ENCODE measurements at regions not wholly inside any gene's neighbourhood (a gene's known extent, or its start where the extent isn't known, plus 50 kb on each side); places are given as distances from the start of the nearest gene placed in this dataset.

DNA sequence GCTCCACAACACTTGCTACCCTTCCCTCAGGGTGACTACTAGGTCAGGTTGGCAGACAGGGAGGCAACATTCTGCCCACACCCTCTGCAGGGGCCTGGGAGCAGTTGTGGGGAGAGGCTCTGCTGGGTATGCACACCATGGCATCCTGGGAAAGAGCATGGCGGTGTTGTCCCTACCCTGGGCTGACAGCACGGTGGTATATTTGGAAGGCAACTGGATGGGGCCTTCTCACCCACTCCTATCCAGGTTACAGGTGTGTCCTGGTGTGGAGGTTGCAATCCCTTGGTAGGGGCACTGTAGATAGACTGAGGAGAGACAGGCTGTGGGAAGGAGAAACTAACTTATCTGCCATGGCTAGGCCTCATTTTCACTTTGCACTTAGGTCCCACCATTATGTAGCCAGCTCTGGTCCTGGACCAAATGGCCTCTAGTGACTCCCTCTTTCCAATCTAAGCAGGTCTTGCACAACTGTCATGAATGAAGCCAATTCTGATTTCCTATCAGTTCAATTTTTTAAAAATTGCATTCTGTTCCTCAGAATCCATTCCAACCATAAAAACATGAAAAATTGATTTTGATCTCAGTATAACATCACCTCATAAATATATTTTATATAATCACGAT lies 54.0 kb upstream of the CD44 start:
- peaks cover 0 to 6% of the 10 kb centered on the region in 2 donors for H3K9me3 Mint-ChIP-seq

DNA sequence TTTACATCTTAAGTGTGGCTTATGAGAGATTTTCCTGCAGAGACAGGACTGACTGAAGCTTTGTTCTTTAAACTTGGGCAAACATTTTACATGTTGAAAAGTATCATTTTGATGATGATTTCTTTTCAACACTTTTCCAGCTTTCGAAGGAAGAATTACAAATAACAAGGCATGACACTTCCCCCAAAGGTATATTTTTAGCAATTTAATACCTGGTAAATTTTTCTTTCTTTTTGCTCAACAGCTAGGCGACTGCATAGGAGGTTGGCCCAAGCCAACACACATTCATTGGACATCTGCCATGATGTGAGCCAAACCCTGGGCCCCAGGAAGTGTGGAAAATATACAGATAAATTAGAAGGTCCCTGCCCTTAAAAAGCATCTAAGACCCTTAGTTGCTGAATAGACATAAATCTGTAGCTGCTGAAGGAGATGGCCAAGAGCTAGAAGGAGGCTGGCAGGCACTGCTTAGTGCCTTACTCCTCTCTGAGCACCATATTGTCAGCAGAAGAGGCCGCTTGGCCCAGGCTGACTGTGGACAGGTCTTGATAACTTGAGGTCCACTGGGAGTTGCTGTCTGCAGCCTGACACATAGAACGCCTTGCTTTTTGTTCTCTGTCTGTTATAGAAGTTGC lies 53.3 kb upstream of the CD44 start:
- Mint-ChIP-seq H3K9me3 (peaks cover 0 to 4% of the 10 kb centered on the region in 2 donors), H3K27me3 (no peaks in the 10 kb centered on the region), H3K27ac (no peak overlapping the region), H3K4me1 (peaks cover 63 to 85% of the 10 kb centered on the region in 2 donors), H3K36me3 (peaks cover 0 to 3% of the 10 kb centered on the region in 2 donors), H3K4me3 (no peak overlapping the region)
- no peak for ATAC-seq (replicated peaks)
- DNase-seq: no peak

More for the DNA sequence above, 54.0 kb upstream of the CD44 start:
- DNase-seq (no peak), ATAC-seq (replicated peaks) (no peak)
- Mint-ChIP-seq H3K4me1 (peaks cover 62 to 85% of the 10 kb centered on the region in 2 donors), H3K4me3 (peak overlapping the region in 1 of 2 donors; percentile 36), H3K27me3 (no peaks in the 10 kb centered on the region), H3K36me3 (peaks cover 0 to 3% of the 10 kb centered on the region in 2 donors), H3K27ac (peak overlapping the region; percentile 98)

DNA sequence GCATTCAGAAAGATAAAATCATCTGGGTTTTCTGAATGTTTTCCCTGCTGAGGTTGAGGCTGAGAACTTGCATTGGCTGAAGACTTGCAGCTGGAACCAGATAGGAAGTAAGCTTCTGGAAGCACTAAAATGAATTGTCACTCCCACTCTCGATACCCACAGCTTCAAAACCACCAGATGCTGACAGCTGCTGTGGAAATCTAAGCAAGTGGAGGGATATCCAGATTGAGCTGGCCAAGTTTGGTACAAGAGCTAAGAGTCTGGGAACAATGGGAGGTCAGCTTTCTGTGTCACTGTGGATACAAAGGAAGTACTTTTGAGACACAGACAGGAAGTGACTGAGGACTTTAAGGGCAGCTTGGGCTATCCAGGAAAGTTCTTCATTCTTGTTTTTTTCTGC lies 51.3 kb upstream of the CD44 start:
- Mint-ChIP-seq H3K4me3 (no peak overlapping the region), H3K27me3 (no peaks in the 10 kb centered on the region), H3K27ac (peak overlapping the region; percentile 93), H3K36me3 (peaks cover 0 to 7% of the 10 kb centered on the region in 2 donors), H3K4me1 (peaks cover 57 to 79% of the 10 kb centered on the region in 2 donors), H3K9me3 (peaks cover 3 to 5% of the 10 kb centered on the region in 2 donors)
- no peak for ATAC-seq (replicated peaks)
- DNase-seq: no peak

DNA sequence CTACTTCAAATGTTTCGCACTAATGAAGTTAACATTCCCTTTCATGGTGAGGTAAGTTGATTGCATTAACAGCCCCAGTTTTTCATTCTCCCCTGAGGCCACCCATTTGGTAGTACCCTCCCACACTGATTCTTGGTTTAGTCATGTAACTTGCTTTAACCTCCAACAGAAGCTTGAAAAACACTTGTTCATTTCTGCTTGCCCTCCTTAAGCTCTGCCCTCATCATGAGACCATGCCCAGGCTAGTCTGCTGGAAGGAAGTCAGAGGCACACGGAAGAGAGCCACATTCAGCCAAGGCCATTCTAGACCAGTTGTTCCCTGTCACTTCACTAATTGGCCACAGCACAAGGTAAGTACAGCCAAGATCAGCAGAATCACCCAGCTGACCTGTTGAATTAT lies 50.7 kb upstream of the CD44 start:
- DNase-seq: no peak
- Mint-ChIP-seq H3K9me3 (peaks cover 3 to 5% of the 10 kb centered on the region in 2 donors), H3K27ac (peak overlapping the region; percentile 93), H3K4me3 (peak overlapping the region; percentile 66 to 67), H3K4me1 (peaks cover 54 to 79% of the 10 kb centered on the region in 2 donors), H3K36me3 (peaks cover 0 to 7% of the 10 kb centered on the region in 2 donors), H3K27me3 (no peaks in the 10 kb centered on the region)
- peak; percentile 4 to 9 for ATAC-seq (replicated peaks)

DNA sequence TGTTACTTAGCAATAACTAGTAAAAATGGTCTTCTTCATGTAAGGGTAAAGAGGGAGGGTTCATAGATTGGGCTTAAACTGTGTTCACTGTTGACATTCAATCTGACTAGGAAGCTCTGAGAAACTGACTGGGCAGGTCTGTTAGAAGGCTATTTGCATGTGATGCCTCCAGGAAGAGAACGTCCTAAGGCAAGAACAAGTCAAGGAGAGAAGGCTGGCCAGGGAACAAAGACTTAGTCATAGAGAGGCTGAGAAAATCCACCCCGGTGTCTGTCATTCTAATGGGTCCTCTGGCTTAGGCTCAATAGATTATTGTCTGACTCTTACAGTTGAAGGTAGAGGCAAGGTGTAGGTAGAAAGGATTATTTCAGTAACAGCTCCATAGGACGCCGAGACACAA lies 50.3 kb upstream of the CD44 start:
- peak overlapping the region; percentile 93 for H3K27ac Mint-ChIP-seq
- DNase-seq: no peak
- ATAC-seq (replicated peaks): no peak
- H3K27me3 Mint-ChIP-seq: no peaks in the 10 kb centered on the region
- peaks cover 3 to 5% of the 10 kb centered on the region in 2 donors for H3K9me3 Mint-ChIP-seq
- H3K4me3 Mint-ChIP-seq: peak overlapping the region; percentile 66 to 67
- peaks cover 52 to 79% of the 10 kb centered on the region in 2 donors for H3K4me1 Mint-ChIP-seq
- peaks cover 0 to 7% of the 10 kb centered on the region in 2 donors for H3K36me3 Mint-ChIP-seq

All from stimulated activated naive B cell treated with anti-CD40 and anti-IgM and Interleukin-4, amounts not matched to agents 10 μg/mL and 1 μg/mL and 100 μg/mL, for 72 hours (primary cell).